GM12878 (cell line): ENCODE measurements at regions not wholly inside any gene's neighbourhood (a gene's known extent, or its start where the extent isn't known, plus 50 kb on each side); places are given as distances from the start of the nearest gene placed in this dataset.

Experiments used
- ATF7 ChIP-seq: fragments of 450-650 bp; IDR thresholded peaks from 2 replicates; pipeline ENCODE4 v1.6.1; 2016; ENCODE audit warnings: low read depth, mild to moderate bottlenecking
- CTCF ChIP-seq, 3 experiments: IDR thresholded peaks in 2 of 3; conservative IDR thresholded peaks in 1 of 3; 2 replicates each; pipeline ENCODE4 v1.5.1; 2011; ENCODE audit warnings: low read depth in 3 of 3, low read length in 3 of 3, mild to moderate bottlenecking in 3 of 3, control low read depth in 2 of 3, moderate library complexity in 2 of 3, inconsistent platforms in 1 of 3, mixed read lengths in 1 of 3; ENCODE audit not compliant: control insufficient read depth in 2 of 3, insufficient read depth in 1 of 3; ENCODE audit errors: extremely low read depth in 1 of 3
- EP300 ChIP-seq, 2 experiments: fragments of 150-350 bp in 1 of 2; IDR thresholded peaks; 2 replicates each; pipeline ENCODE4 v1.6.1; 2011 to 2012; ENCODE audit warnings: low read depth in 2 of 2, low read length in 2 of 2, borderline replicate concordance in 1 of 2, improper control_type of control experiment in 1 of 2, inconsistent platforms in 1 of 2; ENCODE audit not compliant: control insufficient read depth in 1 of 2
- GATAD2B ChIP-seq: fragments of 450-650 bp; conservative IDR thresholded peaks from 2 replicates; pipeline ENCODE4 v1.6.1; 2017; ENCODE audit warnings: low read depth, mild to moderate bottlenecking, moderate library complexity
- HDAC6 ChIP-seq: fragments of 200-600 bp; sonication (generic); IDR thresholded peaks from one replicate; pipeline ENCODE4 v1.8.0; 2017; ENCODE audit warnings: antibody characterized with exemption; ENCODE audit not compliant: unreplicated experiment
- IRF5 ChIP-seq: fragments of 450-650 bp; IDR thresholded peaks from 2 replicates; pipeline ENCODE4 v1.6.1; 2017; ENCODE audit warnings: borderline replicate concordance
- KLF5 ChIP-seq: fragments of 450-650 bp; IDR thresholded peaks from 2 replicates; pipeline ENCODE4 v1.6.1; 2014; ENCODE audit warnings: mild to moderate bottlenecking; ENCODE audit not compliant: partially characterized antibody
- MTA3 ChIP-seq: IDR thresholded peaks from 2 replicates; pipeline ENCODE4 v1.6.1; 2012; ENCODE audit warnings: low read length, inconsistent platforms, borderline replicate concordance
- NFXL1 ChIP-seq: fragments of 450-650 bp; IDR thresholded peaks from 2 replicates; pipeline ENCODE4 v1.6.1; 2017; ENCODE audit warnings: antibody characterized with exemption, mild to moderate bottlenecking, borderline replicate concordance
- NR2C2 ChIP-seq: IDR thresholded peaks from 2 replicates; pipeline ENCODE4 v1.6.1; 2011; ENCODE audit warnings: borderline replicate concordance, low read depth; ENCODE audit not compliant: control insufficient read depth, insufficient read length
- PML ChIP-seq: IDR thresholded peaks from 2 replicates; pipeline ENCODE4 v1.6.1; 2012; ENCODE audit warnings: low read length, inconsistent platforms
- STAT1 ChIP-seq: fragments of 450-650 bp; conservative IDR thresholded peaks from 2 replicates; pipeline ENCODE4 v1.6.1; 2014; ENCODE audit warnings: antibody characterized with exemption, mild to moderate bottlenecking

GRCh38 chr16:55138298-55138697, 185.7 kb upstream of the IRX6 start (continued):
- TF ChIP-seq EP300 (IDR thresholded peaks at IDR 0.05; ENCODE audit: borderline replicate concordance in 1 of 2, control insufficient read depth in 1 of 2, low read depth in 2 of 2, low read length in 2 of 2) (no peak), STAT1 (no peak), NR2C2 (no peak), IRF5 (no peak), ATF7 (no peak), KLF5 (no peak), PML (no peak), MTA3 (no peak), CTCF (IDR thresholded peaks at IDR 0.05 in 2 of 3, conservative IDR thresholded peaks at IDR 0.05 in 1 of 3; ENCODE audit: control insufficient read depth in 2 of 3, extremely low read depth in 1 of 3, insufficient read depth in 1 of 3, low read depth in 3 of 3, low read length in 3 of 3) (no peak), GATAD2B (no peak), HDAC6 (no peak), NFXL1 (no peak)
